UCSD-AML1 (cell line): ENCODE measurements at regions not wholly inside any gene's neighbourhood (a gene's known extent, or its start where the extent isn't known, plus 50 kb on each side); places are given as distances from the start of the nearest gene placed in this dataset.
"Not testable (repeated sequence)": the region's sequence is repeated elsewhere in the genome, so short reads cannot be mapped to it uniquely, and the experiment has no call there.

ENCODE experiments used
- DNase-seq: peaks from one replicate; lab custom pipeline; 2025; ENCODE audit not compliant: unreplicated experiment; lab: John Stamatoyannopoulos, UW

DNA sequence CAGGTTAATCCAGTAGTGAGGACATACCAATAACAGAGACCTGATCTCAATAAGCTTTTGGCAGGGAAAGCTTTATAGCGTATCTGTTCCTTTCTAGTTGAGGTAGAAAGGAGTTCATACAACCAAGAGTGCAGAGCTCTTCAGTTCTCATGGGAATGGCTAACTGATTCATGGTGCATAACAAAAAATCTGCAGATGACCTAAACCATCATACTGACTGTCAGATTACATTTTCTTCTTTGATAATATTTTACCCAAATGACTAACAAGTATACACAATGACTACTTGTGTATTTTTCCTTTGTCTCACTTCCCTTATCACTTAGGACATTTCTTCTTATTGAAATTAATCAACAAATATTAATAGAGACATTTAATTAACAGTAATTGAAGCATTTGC, 140.0 kb upstream of the SERTAD2 start:
- DNase-seq = no peak

GRCh38 chr2:64794426-64794995, 140.8 kb upstream of the SERTAD2 start:
- no peak for DNase-seq

DNA sequence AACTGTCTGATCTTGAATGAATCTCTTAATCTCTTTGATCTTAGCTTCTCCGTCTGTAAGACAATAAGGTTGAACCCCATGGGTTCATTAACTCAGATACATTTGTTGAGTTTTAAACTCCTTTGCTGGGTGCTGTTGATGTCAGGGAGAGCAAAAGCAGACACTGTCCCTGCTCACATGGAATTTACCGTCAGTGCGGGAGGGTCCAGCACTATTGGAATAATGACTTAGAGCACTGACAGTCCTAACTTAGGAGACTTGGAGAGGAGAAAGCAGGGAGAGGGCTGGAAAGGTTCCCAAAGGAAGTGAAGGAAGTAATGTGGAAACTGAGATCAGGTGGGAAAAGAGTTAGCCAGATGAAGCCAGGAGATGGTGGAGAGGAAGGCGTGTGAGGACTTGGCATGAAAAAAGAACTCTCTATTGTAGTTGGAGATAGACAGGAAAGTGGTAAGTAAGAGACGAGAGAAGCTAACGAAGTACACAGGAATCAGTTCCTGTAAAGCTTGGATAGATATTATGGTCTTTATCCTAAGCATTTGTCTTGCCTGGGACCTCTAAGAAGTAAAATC, 141.4 kb upstream of the SERTAD2 start:
- no peak for DNase-seq

DNA sequence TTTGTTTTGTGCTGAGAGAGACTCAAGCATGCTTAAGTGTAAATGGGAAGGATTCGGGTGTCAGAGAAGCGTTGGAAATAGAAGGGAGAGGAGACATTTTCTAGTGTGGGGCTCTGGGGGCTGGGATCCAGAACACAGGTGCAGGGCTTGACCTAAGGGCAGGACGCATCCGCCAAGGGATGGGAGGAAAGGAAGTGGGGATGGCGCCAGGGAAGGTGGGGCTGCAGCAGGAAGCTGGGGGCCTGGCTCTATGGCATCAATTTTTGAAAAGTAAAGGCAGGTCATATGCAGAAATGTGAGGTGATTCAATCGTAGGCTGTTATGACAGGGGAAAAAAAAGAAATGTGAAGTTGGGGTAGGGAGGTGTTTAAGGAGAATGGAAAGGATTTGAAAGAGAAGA, 143.2 kb upstream of the SERTAD2 start:
- DNase-seq = no peak

- no peak for DNase-seq
These were observed 144.3 kb upstream of the SERTAD2 start for GRCh38 chr2:64797881-64798575.

DNA sequence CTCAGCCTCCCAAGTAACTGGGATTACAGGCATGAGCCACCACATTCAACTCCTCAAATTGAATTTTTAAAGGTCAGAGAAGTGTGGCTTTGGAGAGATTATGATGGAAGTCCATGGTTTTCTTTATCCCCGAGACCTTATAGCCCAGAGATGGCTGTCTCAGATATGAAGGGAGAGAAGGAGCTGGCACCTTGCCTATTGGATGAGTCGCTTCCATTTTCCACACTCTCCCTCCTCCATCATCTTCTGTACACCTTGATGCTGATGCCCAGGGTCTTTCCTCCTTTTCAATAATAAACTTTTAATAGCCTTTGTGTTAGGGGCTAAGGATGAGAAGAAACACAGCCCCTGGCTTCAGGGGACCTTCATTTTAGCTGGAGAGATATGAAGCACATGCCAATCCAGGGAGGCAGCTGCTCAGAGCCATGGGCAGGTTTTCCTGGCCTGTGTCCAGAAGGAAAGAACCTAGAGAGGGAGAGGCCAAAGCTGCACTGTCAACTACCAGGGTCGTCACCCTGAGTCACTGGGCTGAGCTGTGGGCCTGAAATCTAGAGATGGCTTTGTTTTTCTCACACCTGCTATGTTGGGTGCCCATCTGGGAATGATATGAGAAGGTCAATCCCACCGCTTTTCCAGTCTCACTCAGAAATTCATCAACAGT, 146.0 kb upstream of the SERTAD2 start:
- no peak for DNase-seq

DNA sequence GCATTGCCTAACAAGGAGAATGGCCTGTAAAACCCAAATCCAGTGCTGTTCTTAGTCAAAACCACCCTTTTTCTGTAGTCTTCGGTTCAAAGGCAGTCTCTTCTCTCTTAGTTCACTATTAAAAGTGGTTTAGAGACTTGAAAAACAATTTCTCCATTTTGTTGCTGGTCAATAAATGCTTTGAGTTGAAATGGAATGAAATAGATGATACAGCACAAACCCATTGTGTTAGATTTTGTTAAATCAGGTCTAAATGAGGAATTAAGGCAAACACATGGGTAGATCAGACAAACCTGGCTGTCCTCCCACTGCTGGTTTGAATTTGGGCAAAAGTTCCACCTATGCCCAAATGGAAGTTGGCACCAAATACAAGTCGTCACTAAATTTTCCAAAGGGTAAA, 150.1 kb upstream of the SERTAD2 start:
- no peak for DNase-seq

DNA sequence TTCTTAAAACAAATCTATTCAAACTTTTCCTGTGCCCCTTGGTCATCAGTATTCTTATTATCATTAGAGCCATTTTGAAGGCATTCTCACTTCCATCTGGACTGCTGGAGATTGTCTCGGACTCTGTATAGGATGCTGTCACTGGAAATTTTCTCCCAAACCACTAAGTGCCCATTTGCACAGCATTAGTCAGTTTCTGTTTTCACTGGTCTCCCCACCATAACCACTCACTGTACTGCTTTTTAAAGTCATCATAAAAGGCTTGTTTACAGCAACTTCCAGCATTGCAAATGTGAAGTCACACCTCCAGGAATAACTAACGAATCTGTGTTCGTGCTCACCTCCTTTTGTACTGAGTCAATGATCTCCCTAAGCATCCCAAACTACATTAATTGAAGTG, 150.9 kb upstream of the SERTAD2 start:
- DNase-seq = no peak

DNA sequence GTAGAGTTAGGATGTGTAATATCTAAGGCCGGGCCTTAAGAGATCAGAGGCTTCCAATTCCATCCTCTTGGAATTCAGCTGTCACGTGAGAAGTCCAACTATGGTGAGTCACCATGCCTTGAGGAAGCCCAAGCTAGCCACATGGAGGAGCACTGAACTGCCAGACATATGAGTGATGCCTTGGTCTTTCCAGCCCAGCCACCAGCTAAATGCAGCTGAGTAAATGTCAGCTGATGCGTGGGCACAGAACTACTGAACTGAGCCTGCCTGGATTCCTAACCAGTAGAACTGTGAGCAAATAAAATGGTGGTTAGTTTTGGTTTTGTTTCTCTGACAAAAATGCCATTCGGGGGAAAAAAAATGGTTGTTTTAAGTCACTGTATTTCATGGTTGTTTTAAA, 153.7 kb upstream of the SERTAD2 start:
- peak; percentile 28 for DNase-seq

DNA sequence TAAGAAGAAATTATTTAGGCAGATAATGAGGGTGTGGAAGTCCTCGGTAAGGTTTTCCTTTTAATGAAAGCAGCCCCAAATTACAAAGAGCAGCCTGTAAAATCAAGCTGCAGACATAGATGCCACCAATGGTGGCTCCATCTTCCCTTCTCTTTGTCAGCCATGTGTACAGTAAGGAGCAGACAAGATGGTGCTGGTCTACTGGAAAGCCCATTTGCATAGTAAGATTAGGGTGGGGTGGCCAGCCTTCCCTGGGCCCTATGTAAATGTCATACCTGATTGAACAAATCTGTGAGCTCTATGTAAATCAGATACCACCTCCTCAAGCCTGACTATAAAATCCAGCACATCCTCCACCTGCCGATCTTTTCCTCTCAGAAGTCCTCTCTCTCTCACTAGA, 154.4 kb upstream of the SERTAD2 start:
- no peak for DNase-seq

- no peak for DNase-seq
These were observed 155.0 kb upstream of the SERTAD2 start for GRCh38 chr2:64808754-64809153.

- DNase-seq = no peak
These were observed 155.5 kb upstream of the SERTAD2 start for GRCh38 chr2:64809216-64809615.

- peak; percentile 26 for DNase-seq
These were observed 158.6 kb upstream of the SERTAD2 start for GRCh38 chr2:64812285-64812684.

DNA sequence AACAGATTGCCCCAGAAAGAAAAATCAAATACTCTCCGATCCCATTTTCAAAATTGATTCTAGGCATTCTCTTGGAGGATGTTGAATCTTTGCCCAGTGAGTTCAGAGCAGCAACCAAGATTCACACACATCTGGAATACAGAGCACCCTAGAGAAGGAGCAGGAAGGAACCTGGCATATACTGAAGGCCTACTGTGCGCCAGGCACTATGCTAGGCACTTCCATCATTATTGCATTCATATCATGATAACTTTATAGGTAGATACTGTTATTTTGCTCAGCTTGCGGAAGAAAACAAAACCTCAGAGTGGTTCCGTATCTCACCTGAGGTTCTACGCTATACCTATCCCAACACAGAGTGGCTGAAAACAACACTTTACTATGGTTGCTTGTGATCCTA, 160.3 kb upstream of the SERTAD2 start:
- no peak for DNase-seq

GRCh38 chr2:64816526-64816925, 162.8 kb upstream of the SERTAD2 start:
- DNase-seq = not testable (repeated sequence)

DNA sequence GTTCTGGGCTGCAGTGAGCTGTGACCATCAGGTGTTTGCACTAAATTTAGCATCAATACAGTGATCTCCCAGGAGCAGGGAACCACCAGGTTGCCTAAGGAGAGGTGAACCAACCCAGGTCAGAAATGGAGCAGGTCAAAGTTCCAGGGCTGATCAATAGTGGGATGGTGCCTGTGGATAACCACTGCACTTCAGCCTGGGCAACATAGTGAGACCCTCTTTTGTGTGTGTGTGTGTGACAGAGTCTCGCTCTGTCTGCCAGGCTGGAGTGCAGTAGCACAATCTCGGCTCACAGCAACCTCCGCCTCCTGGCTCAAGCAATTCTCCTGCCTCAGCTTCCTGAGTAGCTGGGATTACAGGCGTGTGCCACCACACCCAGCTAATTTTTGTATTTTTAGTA, 163.7 kb upstream of the SERTAD2 start:
- DNase-seq = no peak

GRCh38 chr2:64818664-64819060, 164.9 kb upstream of the SERTAD2 start:
- DNase-seq = no peak

- no peak for DNase-seq
These were observed 165.6 kb upstream of the SERTAD2 start for GRCh38 chr2:64819361-64819760.

GRCh38 chr2:64819774-64820688, 166.3 kb upstream of the SERTAD2 start:
- DNase-seq = peak; percentile 30

DNA sequence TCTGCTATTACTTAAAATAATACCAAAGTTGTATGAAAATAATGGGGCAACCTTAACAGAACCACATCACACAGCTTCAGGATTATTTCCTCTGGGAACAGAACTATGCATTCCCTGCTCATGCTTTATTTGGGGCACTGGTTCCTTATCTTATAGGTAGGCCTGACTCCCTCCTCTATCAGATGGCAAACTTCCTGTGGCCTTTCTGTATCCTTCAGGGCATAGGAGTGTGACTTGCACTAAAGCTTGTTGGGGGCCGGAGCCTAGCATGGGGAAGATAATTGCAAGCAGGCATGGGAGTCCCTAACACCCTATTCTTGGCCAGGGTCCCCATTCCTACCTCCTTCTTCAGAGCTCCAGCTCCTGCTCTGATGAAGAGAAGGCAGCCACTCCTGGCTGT, 167.2 kb upstream of the SERTAD2 start:
- DNase-seq = peak; percentile 19

- DNase-seq = no peak
These were observed 165.4 kb upstream of the SLC1A4 start for GRCh38 chr2:64823794-64824193.
